GM18861 (cell line): ENCODE measurements at regions not wholly inside any gene's neighbourhood (a gene's known extent, or its start where the extent isn't known, plus 50 kb on each side); places are given as distances from the start of the nearest gene placed in this dataset.

Experiments used
- ATAC-seq: cut with Tn5 transposase; IDR thresholded peaks from one replicate; pipeline ENCODE4 v1.9.1; 2021; ENCODE audit not compliant: unreplicated experiment

- ATAC-seq: no peak
These were observed 168.5 kb downstream of the SUCLG1 start for GRCh38 chr2:84290537-84290936.

DNA sequence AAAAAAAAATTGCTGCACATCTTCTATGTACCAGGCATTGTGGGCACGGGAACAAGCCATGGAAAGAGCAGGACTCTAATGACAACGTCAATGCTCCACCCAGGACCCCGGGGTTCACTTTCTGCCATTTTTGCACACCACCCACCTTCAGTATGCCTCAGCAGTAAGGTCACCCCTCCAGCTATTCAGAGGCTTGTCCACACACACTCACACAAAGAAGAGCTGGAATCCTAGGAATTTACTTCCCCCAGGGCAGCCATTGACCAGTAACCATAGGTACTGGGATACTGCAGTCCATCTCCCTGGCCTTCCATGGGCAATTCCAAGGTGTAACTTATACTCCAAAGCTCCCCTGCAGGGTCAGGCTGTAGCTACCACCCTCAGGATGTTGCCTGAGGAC lies 170.8 kb downstream of the SUCLG1 start:
- ATAC-seq: no peak

DNA sequence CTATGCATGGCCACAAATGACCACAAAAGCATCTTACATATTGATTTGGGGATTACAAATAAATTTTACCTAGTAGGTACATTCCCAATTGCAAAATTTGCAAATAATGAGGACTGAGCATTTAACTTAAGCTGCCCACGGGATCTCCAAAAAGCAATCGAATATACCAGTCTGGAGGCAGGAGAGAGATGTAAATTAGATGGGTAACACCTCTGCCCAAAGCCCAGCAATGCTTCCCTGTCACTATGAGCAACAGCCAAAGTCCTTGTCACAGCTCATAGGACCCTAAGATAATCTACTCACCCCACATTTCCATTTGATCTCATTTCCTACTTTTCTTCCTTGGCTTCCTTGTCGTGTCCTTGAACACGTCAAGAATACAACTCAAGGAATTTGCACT lies 172.2 kb downstream of the SUCLG1 start:
- ATAC-seq: no peak

- ATAC-seq: no peak
These were observed 173.9 kb downstream of the SUCLG1 start for GRCh38 chr2:84285056-84285747.

GRCh38 chr2:84283506-84283905 lies 175.6 kb downstream of the SUCLG1 start:
- no peak for ATAC-seq

DNA sequence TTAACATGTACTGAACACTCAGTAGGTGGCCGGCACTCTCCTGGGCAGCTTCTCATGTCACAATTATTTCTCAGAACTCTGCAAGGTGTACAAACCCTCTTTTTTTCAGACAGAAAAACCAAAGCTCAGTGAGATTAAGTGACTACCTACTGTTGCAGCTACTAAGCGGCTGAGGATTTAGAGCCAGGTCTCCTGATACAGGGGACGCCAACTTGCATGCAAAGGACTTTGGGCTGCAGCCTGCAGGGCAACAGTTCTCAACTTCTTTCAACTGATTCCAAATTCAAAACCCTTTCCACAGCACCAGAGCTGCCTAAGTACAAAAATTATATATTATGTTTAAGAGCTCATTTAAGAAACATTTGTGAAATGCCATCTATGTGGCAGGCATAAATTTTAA lies 177.6 kb downstream of the SUCLG1 start:
- ATAC-seq: no peak

- ATAC-seq: no peak
These were observed 178.2 kb downstream of the SUCLG1 start for GRCh38 chr2:84280873-84281272.

- ATAC-seq: no peak
These were observed 180.7 kb downstream of the SUCLG1 start for GRCh38 chr2:84278386-84278785.

- no peak for ATAC-seq
These were observed 182.4 kb downstream of the SUCLG1 start for GRCh38 chr2:84276590-84277255.

DNA sequence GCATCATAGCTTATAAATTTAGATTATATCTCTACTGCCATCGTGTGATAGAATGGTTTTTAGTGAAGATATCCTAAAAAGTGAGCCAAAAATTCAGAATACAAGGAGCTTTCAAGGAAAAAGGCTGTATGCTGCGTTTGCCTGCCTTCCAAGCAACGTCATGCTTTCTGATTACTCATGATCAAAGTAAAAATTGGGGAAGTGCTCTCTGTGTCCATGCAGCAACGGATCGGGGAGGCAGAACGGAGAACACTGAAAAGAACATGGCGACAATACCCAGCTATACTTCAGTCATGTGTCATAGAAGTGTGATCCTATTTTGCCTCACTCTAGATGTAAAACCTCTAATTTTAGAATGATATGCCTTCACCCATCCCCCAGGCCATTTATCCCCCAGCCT lies 185.7 kb downstream of the SUCLG1 start:
- no peak for ATAC-seq

- no peak for ATAC-seq
These were observed 187.1 kb downstream of the SUCLG1 start for GRCh38 chr2:84271977-84272376.

DNA sequence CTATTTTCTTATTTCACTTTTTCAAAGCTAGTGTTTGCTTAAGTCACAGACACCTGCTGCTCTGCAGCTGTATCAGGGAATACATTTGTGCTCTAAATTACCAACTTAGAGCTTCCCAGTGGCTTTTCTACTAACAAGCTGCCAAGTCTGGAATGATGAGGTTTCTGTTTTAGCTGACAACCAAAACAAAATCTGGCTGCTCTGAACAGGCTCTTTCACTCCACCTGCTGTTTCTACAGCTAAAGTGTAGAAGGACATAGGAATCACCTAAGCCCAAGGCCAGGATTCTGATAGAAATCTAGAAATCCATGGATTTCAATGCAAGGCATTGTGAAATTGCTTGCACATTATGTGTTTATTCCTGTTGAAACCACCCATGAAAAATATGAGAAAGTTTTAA lies 201.2 kb downstream of the SUCLG1 start:
- ATAC-seq: no peak

DNA sequence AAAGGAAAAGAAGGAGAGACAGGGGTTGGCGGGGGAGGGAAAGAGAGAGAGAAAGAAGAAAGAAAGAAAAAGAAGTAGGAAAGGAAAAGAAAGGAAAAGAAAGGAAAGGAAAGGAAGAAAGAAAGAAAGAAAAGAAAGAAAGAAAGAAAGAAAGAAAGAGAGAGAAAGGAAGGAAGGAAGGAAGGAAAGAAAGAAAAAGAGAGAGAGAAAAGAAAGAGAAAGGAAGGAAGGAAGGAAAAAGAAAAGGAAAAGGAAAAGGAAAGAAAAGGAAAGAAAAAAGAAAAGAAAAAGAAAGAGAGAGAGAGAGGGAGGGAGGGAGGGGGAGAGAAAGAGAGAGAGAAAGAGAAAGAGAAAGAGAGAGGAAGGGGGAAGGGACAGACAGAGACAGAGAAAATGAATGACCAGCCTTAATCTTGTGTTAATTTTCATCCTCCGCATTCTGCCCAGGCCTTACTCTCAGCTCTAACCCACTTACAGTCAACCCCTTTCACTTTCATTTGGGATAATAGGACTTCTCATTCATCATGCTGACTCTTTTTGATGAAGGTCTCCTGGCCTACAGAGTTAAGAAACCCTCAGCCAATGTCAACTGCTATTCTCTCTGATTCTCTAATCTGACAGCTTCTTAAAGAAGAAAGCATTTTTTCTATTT lies 207.3 kb downstream of the SUCLG1 start:
- ATAC-seq: no peak

GRCh38 chr2:84249140-84249539 lies 209.9 kb downstream of the SUCLG1 start:
- no peak for ATAC-seq

DNA sequence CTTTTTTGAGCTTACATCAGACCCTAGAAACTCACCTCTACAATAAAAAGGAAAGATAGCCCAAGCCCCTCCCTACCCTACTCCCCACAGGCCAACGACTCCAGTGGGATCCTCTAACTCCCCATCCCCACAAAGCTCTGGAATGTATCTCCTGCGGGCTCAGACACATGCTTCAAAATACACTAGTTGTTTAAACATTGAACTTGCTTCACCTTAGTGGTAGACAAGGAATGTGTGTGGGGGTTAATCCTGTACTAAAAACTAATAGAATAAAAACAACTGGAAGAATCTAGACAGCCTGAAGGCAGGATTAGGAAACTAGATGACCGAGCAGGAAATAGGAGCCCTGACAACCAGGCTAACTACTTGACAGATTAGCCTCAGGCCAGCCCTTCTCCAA lies 211.5 kb downstream of the SUCLG1 start:
- ATAC-seq: no peak

GRCh38 chr2:84243788-84244733 lies 215.0 kb downstream of the SUCLG1 start:
- ATAC-seq: no peak

- no peak for ATAC-seq
These were observed 220.2 kb downstream of the SUCLG1 start for GRCh38 chr2:84238907-84239306.

DNA sequence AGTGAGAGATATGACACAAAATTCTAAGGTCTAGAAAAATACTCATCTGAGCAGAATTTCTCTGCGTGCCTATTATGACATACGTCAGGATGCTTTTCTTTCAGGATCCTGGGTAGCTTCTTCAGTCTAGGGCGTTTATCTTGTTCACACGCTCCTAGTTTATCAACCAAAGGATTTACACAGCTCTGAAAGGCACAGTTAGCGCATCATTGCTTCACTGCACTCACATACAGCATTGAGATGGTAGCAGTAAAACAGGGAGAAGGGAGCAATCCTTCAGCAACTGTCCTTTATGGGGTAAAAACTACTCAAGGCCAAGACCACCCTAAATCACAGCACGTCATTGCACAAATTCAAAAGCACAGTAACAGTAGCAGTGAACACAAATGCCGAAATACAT lies 222.8 kb downstream of the SUCLG1 start:
- no peak for ATAC-seq

- ATAC-seq: no peak
These were observed 225.0 kb downstream of the SUCLG1 start for GRCh38 chr2:84234103-84234502.

GRCh38 chr2:84231478-84231877 lies 227.6 kb downstream of the SUCLG1 start:
- ATAC-seq: no peak

DNA sequence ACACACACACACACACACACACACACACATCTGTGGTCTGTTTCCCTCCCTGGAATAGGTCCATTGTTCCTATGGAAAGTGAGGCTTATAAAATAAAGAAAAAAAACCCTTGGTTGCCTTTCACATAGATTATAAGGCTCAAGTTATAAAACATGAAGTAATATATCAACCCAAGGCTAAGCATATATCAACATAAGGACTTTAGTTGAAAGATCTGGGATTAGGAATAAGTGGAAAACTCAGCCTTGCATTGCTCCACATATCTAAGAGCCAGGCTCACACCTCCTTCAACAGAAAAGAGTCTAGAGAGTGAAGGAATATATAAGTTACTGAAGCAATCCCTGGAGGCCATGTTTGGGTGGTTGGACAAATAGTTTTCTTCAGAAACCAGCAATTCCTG lies 235.0 kb downstream of the SUCLG1 start:
- ATAC-seq: no peak
